GM03348 (cell line): ENCODE measurements at regions not wholly inside any gene's neighbourhood (a gene's known extent, or its start where the extent isn't known, plus 50 kb on each side); places are given as distances from the start of the nearest gene placed in this dataset.

Experiments used
- DNase-seq: peaks from one replicate; pipeline ENCODE4 v3.0.0; 2012; ENCODE audit warnings: low spot score

- DNase-seq, result no peak
Observed at GRCh38 chrX:78213331-78213730, 73.9 kb upstream of the TAF9B start.

GRCh38 chrX:78199851-78200250 is 60.4 kb upstream of the TAF9B start:
- DNase-seq, result peak; percentile 7
